Esophagus muscularis mucosa (tissue), 4 donors: ENCODE measurements at regions not wholly inside any gene's neighbourhood (a gene's known extent, or its start where the extent isn't known, plus 50 kb on each side); places are given as distances from the start of the nearest gene placed in this dataset.

ENCODE experiments used
- DNase-seq: peaks from one replicate; pipeline ENCODE4 v3.0.0-alpha.2; 2017; ENCODE audit errors: extremely low spot score
- H3K27ac ChIP-seq, 4 donors: fragments of 200-600 bp; sonication (generic); replicated peaks in 1 of 4; 1 replicate in 3 of 4; 2 replicates in 1 of 4; pipeline ENCODE4 v1.5.1; 2016 to 2019; ENCODE audit warnings: mild to moderate bottlenecking in 1 of 4
- H3K27me3 ChIP-seq, 4 donors: fragments of 200-600 bp; sonication (generic); one replicate each; pipeline versions ENCODE4 v1.5.1 to v1.6.0; 2016 to 2019
- H3K36me3 ChIP-seq, 4 donors: fragments of 200-600 bp; sonication (generic); one replicate each; pipeline ENCODE4 v1.5.1; 2016 to 2019
- H3K4me1 ChIP-seq, 4 donors: fragments of 200-600 bp; sonication (generic); one replicate each; pipeline ENCODE4 v1.5.1; 2016 to 2019
- H3K4me3 ChIP-seq, 4 donors: fragments of 200-600 bp; sonication (generic); 1 replicate in 2 of 4; 2 replicates in 2 of 4; pipeline ENCODE4 v1.5.1; 2016 to 2019; ENCODE audit warnings: mild to moderate bottlenecking in 4 of 4, moderate library complexity in 1 of 4
- H3K9me3 ChIP-seq, 4 donors: fragments of 200-600 bp; sonication (generic); 1 replicate in 3 of 4; 2 replicates in 1 of 4; pipeline ENCODE4 v1.5.1; 2016 to 2019
- CTCF ChIP-seq, 3 experiments: fragments of 200-600 bp in 2 of 3; fragments of 450-650 bp in 1 of 3; sonication (generic) in 2 of 3; IDR thresholded peaks; one replicate each; pipeline ENCODE4 v1.5.1; 2017 to 2019; ENCODE audit warnings: antibody characterized with exemption in 3 of 3, mild to moderate bottlenecking in 2 of 3, moderate library complexity in 1 of 3
- EP300 ChIP-seq: sonication (generic); formaldehyde crosslinking; IDR thresholded peaks from one replicate; pipeline ENCODE4 v1.6.1; 2017; ENCODE audit warnings: antibody characterized with exemption
- POLR2A ChIP-seq: fragments of 450-650 bp; IDR thresholded peaks from one replicate; pipeline ENCODE4 v1.6.1; 2017; ENCODE audit warnings: antibody characterized with exemption, moderate library complexity, mild to moderate bottlenecking, low read depth
- POLR2AphosphoS5 ChIP-seq, 2 donors: sonication (generic); formaldehyde crosslinking; IDR thresholded peaks; one replicate each; pipeline ENCODE4 v1.6.1; 2017; ENCODE audit warnings: antibody characterized with exemption in 2 of 2
- WGBS: methylation state at CpG from one replicate; pipeline ENCODE4 v1.1.5; 2018; 5-methylcytosine and 5-hydroxymethylcytosine counted together
- intact Hi-C: fragments of 100-400 bp; cut with DNase I; formaldehyde crosslinking; loops from one replicate; pipeline ENCODE4 v1.15.1; 2023

DNA sequence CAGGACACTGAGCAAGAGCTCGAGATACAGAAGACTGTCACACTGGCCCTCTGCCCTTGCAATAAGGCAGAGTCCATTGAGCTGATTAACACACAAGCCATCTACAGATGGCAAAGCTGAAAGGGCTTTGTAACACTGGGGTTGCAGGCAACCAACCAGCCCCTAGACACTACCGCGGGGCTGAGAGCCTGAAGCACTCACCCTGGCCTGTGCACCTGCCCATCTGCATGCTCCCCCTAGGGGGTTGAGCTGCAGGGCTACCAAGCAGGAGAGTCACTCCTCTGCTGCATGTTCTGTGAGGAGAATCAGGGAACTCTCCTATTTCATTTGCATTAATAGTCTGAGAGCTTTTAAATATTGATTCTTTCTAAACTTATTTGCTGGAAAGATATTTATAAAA is 128.1 kb upstream of the VIPR2 start:
- WGBS: 65% methylated on average over 3 of the region's 3 CpGs

GRCh38 chr7:159271781-159272180 is 127.1 kb upstream of the VIPR2 start:
- no peaks in the 10 kb centered on the region for H3K36me3 ChIP-seq
- TF ChIP-seq CTCF (IDR thresholded peaks at IDR 0.05): no peak
- TF ChIP-seq EP300: no peak
- peak in 1 of 2 donors; percentile 43 for TF ChIP-seq POLR2AphosphoS5 (IDR thresholded peaks at IDR 0.05)
- no peak for TF ChIP-seq POLR2A
- H3K27me3 ChIP-seq: no peaks in the 10 kb centered on the region
- intact Hi-C loops: no loop called here
- no peak overlapping the region for H3K4me3 ChIP-seq
- H3K4me1 ChIP-seq: peaks cover 0 to 4% (median 0%) of the 10 kb centered on the region in 4 donors
- peaks cover 0 to 24% (median 20%) of the 10 kb centered on the region in 4 donors for H3K9me3 ChIP-seq
- 29% methylated on average over 1 of the region's 1 CpG for WGBS
- DNase-seq: no peak
- peak overlapping the region in 2 of 4 donors; percentile 40 to 55 for H3K27ac ChIP-seq

More for the DNA sequence above, 128.1 kb upstream of the VIPR2 start:
- intact Hi-C loops: no loop called here
- H3K4me3 ChIP-seq: no peak overlapping the region
- H3K9me3 ChIP-seq: peaks cover 0 to 28% (median 21%) of the 10 kb centered on the region in 4 donors
- peaks cover 0 to 4% (median 0%) of the 10 kb centered on the region in 4 donors for H3K4me1 ChIP-seq
- no peak for DNase-seq
- no peak overlapping the region for H3K27ac ChIP-seq
- TF ChIP-seq CTCF (IDR thresholded peaks at IDR 0.05): no peak
- no peak for TF ChIP-seq POLR2AphosphoS5 (IDR thresholded peaks at IDR 0.05)
- no peak for TF ChIP-seq POLR2A
- no peak for TF ChIP-seq EP300
- H3K27me3 ChIP-seq: no peaks in the 10 kb centered on the region
- no peaks in the 10 kb centered on the region for H3K36me3 ChIP-seq

DNA sequence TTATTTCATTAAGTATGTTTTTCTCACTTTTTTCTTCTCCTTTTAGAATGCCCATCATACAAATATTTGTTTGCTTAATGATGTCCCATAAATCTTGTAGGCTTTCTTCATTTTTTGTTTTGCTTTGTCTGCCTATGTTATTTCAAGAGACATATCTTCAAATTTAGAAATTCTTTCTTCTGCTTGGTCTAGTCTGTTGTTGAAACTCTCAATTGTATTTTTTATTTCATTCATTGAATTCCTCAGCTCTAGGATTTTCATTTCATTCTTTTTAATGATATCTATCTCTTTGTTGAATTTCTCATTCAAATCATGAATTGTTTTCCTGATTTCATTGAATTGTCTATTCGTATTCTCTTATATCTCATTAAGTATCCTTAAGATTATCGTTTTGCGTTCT is 125.1 kb upstream of the VIPR2 start:
- TF ChIP-seq CTCF (IDR thresholded peaks at IDR 0.05): no peak
- no peak overlapping the region for H3K4me3 ChIP-seq
- H3K27me3 ChIP-seq: no peaks in the 10 kb centered on the region
- H3K9me3 ChIP-seq: peaks cover 0 to 24% (median 20%) of the 10 kb centered on the region in 4 donors
- intact Hi-C loops: no loop called here
- WGBS: 97% methylated on average over 3 of the region's 3 CpGs
- H3K4me1 ChIP-seq: peaks cover 0 to 4% (median 0%) of the 10 kb centered on the region in 4 donors
- no peak overlapping the region for H3K27ac ChIP-seq
- no peak for DNase-seq
- no peaks in the 10 kb centered on the region for H3K36me3 ChIP-seq

DNA sequence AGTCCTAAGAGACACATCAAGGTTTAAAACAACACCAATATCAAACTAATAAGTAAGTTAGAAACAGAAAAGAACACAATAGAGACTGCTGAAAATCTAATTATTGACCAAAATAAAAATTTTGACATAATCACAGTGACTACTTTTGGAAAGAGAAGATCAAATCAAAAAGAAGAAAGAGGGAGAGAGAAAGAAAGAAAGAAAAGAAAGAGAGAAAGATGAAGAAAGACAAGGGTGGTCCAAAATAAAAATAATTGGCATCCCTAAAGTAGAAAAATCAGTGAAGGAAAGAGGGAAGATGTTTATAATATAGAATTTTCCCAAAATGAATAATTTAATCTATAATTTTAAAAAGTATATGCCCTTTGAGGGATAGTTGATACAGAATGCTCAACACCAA is 118.8 kb upstream of the VIPR2 start:
- H3K36me3 ChIP-seq: no peaks in the 10 kb centered on the region
- no peak overlapping the region for H3K4me3 ChIP-seq
- no peak overlapping the region for H3K27ac ChIP-seq
- no peaks in the 10 kb centered on the region for H3K4me1 ChIP-seq
- peaks cover 0 to 22% (median 9%) of the 10 kb centered on the region in 4 donors for H3K9me3 ChIP-seq
- DNase-seq: no peak
- no peak for TF ChIP-seq POLR2AphosphoS5 (IDR thresholded peaks at IDR 0.05)
- H3K27me3 ChIP-seq: no peaks in the 10 kb centered on the region
- intact Hi-C loops: no loop called here

- 48% methylated on average over 2 of the region's 2 CpGs for WGBS
- H3K9me3 ChIP-seq: no peaks in the 10 kb centered on the region
- TF ChIP-seq POLR2A (no peak), CTCF (IDR thresholded peaks at IDR 0.05) (no peak), POLR2AphosphoS5 (IDR thresholded peaks at IDR 0.05) (no peak), EP300 (no peak)
- no peak overlapping the region for H3K27ac ChIP-seq
- intact Hi-C loops: no loop called here
- peaks cover 0 to 13% (median 0%) of the 10 kb centered on the region in 4 donors for H3K27me3 ChIP-seq
- H3K4me3 ChIP-seq: no peak overlapping the region
- no peaks in the 10 kb centered on the region for H3K4me1 ChIP-seq
- no peak for DNase-seq
- no peaks in the 10 kb centered on the region for H3K36me3 ChIP-seq
These were observed 109.0 kb upstream of the VIPR2 start for GRCh38 chr7:159253657-159254056.
